OCI-LY3 (cell line): ENCODE measurements at regions not wholly inside any gene's neighbourhood (a gene's known extent, or its start where the extent isn't known, plus 50 kb on each side); places are given as distances from the start of the nearest gene placed in this dataset.

Experiments
- H2AFZ ChIP-seq: fragments of 200-600, 300-600 bp; shearing (Covaris generic); 2 replicates; pipeline ENCODE4 v1.6.0; 2014; ENCODE audit warnings: antibody characterized with exemption, low read depth, low read length
- H3K27ac ChIP-seq: fragments of 200-600, 300-600 bp; sonication (generic); 2 replicates; pipeline ENCODE4 v1.5.1; 2014; ENCODE audit warnings: mild to moderate bottlenecking, low read length, moderate library complexity, mixed read lengths
- H3K27me3 ChIP-seq: fragments of 200-600, 300-600 bp; sonication (generic); 2 replicates; pipeline ENCODE4 v1.6.1; 2014; ENCODE audit warnings: low read depth, low read length, mixed read lengths
- H3K36me3 ChIP-seq: fragments of 200-600, 300-600 bp; sonication (generic); replicated peaks from 2 replicates; pipeline ENCODE3; 2014; ENCODE audit warnings: low read depth, low read length, mixed read lengths
- H3K4me1 ChIP-seq: fragments of 300-600, 200-600 bp; sonication (generic); 2 replicates; pipeline ENCODE4 v1.6.1; 2014; ENCODE audit warnings: low read length, mixed read lengths
- H3K4me2 ChIP-seq: fragments of 200-600, 300-600 bp; sonication (generic); 2 replicates; pipeline ENCODE4 v1.6.1; 2014; ENCODE audit warnings: low read length, mixed read lengths
- H3K4me3 ChIP-seq: fragments of 300-600, 200-600 bp; sonication (generic); 2 replicates; pipeline ENCODE4 v1.5.1; 2014; ENCODE audit warnings: antibody characterized with exemption, mild to moderate bottlenecking, low read length, moderate library complexity
- H3K79me2 ChIP-seq: fragments of 300-600, 200-600 bp; shearing (Covaris generic); 2 replicates; pipeline ENCODE4 v1.6.1; 2014; ENCODE audit warnings: mild to moderate bottlenecking, low read length, mixed read lengths
- H3K9ac ChIP-seq: fragments of 300-600, 200-600 bp; shearing (Covaris generic); 2 replicates; pipeline ENCODE4 v1.6.0; 2014; ENCODE audit warnings: mild to moderate bottlenecking, low read length, moderate library complexity
- H3K9me3 ChIP-seq: fragments of 200-600, 300-600 bp; shearing (Covaris generic); 2 replicates; pipeline ENCODE4 v1.6.1; 2014; ENCODE audit warnings: low read length, mixed read lengths; ENCODE audit not compliant: insufficient read depth
- H4K20me1 ChIP-seq: fragments of 200-600, 300-600 bp; sonication (generic); 2 replicates; pipeline ENCODE4 v1.6.1; 2016; ENCODE audit warnings: low read length, mixed read lengths; ENCODE audit not compliant: insufficient read depth
- CTCF ChIP-seq: fragments of 200-600, 300-600 bp; sonication (generic); IDR thresholded peaks from 2 replicates; pipeline ENCODE4 v1.5.1; 2014; ENCODE audit warnings: antibody characterized with exemption, low read length, low read depth
- EZH2phosphoT487 ChIP-seq: fragments of 200-600 bp; shearing (Covaris generic); IDR thresholded peaks from 2 replicates; pipeline ENCODE4 v1.6.1; 2018; ENCODE audit warnings: antibody characterized with exemption, mixed run types, low read depth

GRCh38 chr2:182642328-182642727 is 73.7 kb upstream of the DNAJC10 start:
- H2AFZ ChIP-seq: peak overlapping the region; percentile 26

GRCh38 chr2:182646763-182647498 is 69.1 kb upstream of the DNAJC10 start:
- TF ChIP-seq EZH2phosphoT487 (no peak), CTCF (no peak)
- Histone ChIP-seq H4K20me1 (no peaks in the 10 kb centered on the region), H3K36me3 (no peaks in the 10 kb centered on the region), H3K79me2 (no peaks in the 10 kb centered on the region), H3K27ac (no peak overlapping the region), H3K4me2 (no peak overlapping the region), H2AFZ (peak overlapping the region; percentile 25; the same call in 1 of the 2 replicates), H3K27me3 (no peaks in the 10 kb centered on the region), H3K9me3 (no peaks in the 10 kb centered on the region), H3K4me1 (no peaks in the 10 kb centered on the region), H3K9ac (no peak overlapping the region), H3K4me3 (no peak overlapping the region)

More at GRCh38 chr2:182642328-182642727, 73.7 kb upstream of the DNAJC10 start:
- Histone ChIP-seq H3K27me3 (no peaks in the 10 kb centered on the region), H4K20me1 (no peaks in the 10 kb centered on the region), H3K27ac (no peak overlapping the region), H3K79me2 (no peaks in the 10 kb centered on the region), H3K9me3 (no peaks in the 10 kb centered on the region), H3K4me1 (no peaks in the 10 kb centered on the region), H3K36me3 (no peaks in the 10 kb centered on the region), H3K4me2 (no peak overlapping the region), H3K9ac (no peak overlapping the region), H3K4me3 (no peak overlapping the region)
- no peak for TF ChIP-seq CTCF
- TF ChIP-seq EZH2phosphoT487: no peak

- no peaks in the 10 kb centered on the region for H3K27me3 ChIP-seq
- H3K9ac ChIP-seq: no peak overlapping the region
- no peaks in the 10 kb centered on the region for H3K9me3 ChIP-seq
- no peaks in the 10 kb centered on the region for H4K20me1 ChIP-seq
- H3K4me2 ChIP-seq: no peak overlapping the region
- H3K4me1 ChIP-seq: no peaks in the 10 kb centered on the region
- H2AFZ ChIP-seq: no peak overlapping the region; the same call in 1 of the 2 replicates
- no peaks in the 10 kb centered on the region for H3K36me3 ChIP-seq
- H3K79me2 ChIP-seq: no peaks in the 10 kb centered on the region
- H3K4me3 ChIP-seq: no peak overlapping the region
- TF ChIP-seq EZH2phosphoT487 (no peak), CTCF (no peak)
- H3K27ac ChIP-seq: no peak overlapping the region
These were observed 68.6 kb upstream of the DNAJC10 start for GRCh38 chr2:182647499-182647787.

GRCh38 chr2:182649316-182649715 is 66.7 kb upstream of the DNAJC10 start:
- no peaks in the 10 kb centered on the region for H3K9me3 ChIP-seq
- peak overlapping the region; percentile 33 for H3K4me2 ChIP-seq
- H3K27ac ChIP-seq: no peak overlapping the region
- no peaks in the 10 kb centered on the region for H4K20me1 ChIP-seq
- peak overlapping the region; percentile 22; the same call in 1 of the 2 replicates for H2AFZ ChIP-seq
- H3K9ac ChIP-seq: no peak overlapping the region
- no peaks in the 10 kb centered on the region for H3K4me1 ChIP-seq
- H3K79me2 ChIP-seq: no peaks in the 10 kb centered on the region
- no peaks in the 10 kb centered on the region for H3K36me3 ChIP-seq
- no peaks in the 10 kb centered on the region for H3K27me3 ChIP-seq
- TF ChIP-seq EZH2phosphoT487: no peak
- peak; percentile 74 for TF ChIP-seq CTCF
- no peak overlapping the region for H3K4me3 ChIP-seq
